ENCODE measurements at regions not wholly inside any gene's neighbourhood (a gene's known extent, or its start where the extent isn't known, plus 50 kb on each side); places are given as distances from the start of the nearest gene placed in this dataset.

- no peaks in the 10 kb centered on the region for H3K36me3 ChIP-seq (ENCODE audit: control insufficient read depth, insufficient read depth, low read length)
- in situ Hi-C loops (cut with HindIII; ENCODE audit: low pct_unique_long_range_greater_than_20kb, low sequenced_read_pairs): no loop called here
- no peak overlapping the region for H3K27ac ChIP-seq (ENCODE audit: low read length)
- no peak for DNase-seq (ENCODE audit: low read depth, low spot score)
- intact Hi-C loops (cut with micrococcal nuclease; ENCODE audit: unreplicated experiment): no loop called here
- BruUV-seq (replicated peaks): no TSS peak
- H3K4me1 ChIP-seq (ENCODE audit: control insufficient read depth, insufficient read depth, low read length): no peaks in the 10 kb centered on the region
- CTCF ChIA-PET: no interaction called here
- POLR2A ChIA-PET: no interaction called here
- no peak for ATAC-seq
- H3K4me3 ChIP-seq (ENCODE audit: low read depth in 2 of 2, low read length in 2 of 2): no peak overlapping the region
- no peak for TF ChIP-seq CTCF (IDR thresholded peaks at IDR 0.05)
- no peak for TF ChIP-seq TCF7L2 (IDR thresholded peaks at IDR 0.05; ENCODE audit: low read depth, low read length)
- TF ChIP-seq SIN3A (IDR thresholded peaks at IDR 0.05; ENCODE audit: borderline replicate concordance, insufficient read depth, low read depth, low read length): no peak
- no peak for TF ChIP-seq REST (IDR thresholded peaks at IDR 0.05; ENCODE audit: insufficient read depth in 1 of 2, low read depth in 2 of 2, low read length in 1 of 2)
- no peak for TF ChIP-seq POLR2AphosphoS5 (IDR thresholded peaks at IDR 0.05; ENCODE audit: low read depth, low read length)
- no peaks in the 10 kb centered on the region for H3K9me3 ChIP-seq (ENCODE audit: control insufficient read depth, insufficient read depth, low read depth, low read length)
- no peaks in the 10 kb centered on the region for H3K27me3 ChIP-seq (ENCODE audit: control insufficient read depth, insufficient read depth, low read length)
Observed at GRCh38 chr3:38964646-38965045, 87.1 kb downstream of the SCN11A start.

- Histone ChIP-seq H3K36me3 (ENCODE audit: control insufficient read depth, insufficient read depth, low read length) (no peaks in the 10 kb centered on the region), H3K27me3 (ENCODE audit: control insufficient read depth, insufficient read depth, low read length) (no peaks in the 10 kb centered on the region), H3K4me1 (ENCODE audit: control insufficient read depth, insufficient read depth, low read length) (no peaks in the 10 kb centered on the region), H3K4me3 (ENCODE audit: low read depth in 2 of 2, low read length in 2 of 2) (no peak overlapping the region), H3K9me3 (ENCODE audit: control insufficient read depth, insufficient read depth, low read depth, low read length) (no peaks in the 10 kb centered on the region), H3K27ac (ENCODE audit: low read length) (no peak overlapping the region)
- POLR2A ChIA-PET: no interaction called here
- CTCF ChIA-PET: no interaction called here
- TF ChIP-seq CTCF (IDR thresholded peaks at IDR 0.05): no peak
- no peak for TF ChIP-seq REST (IDR thresholded peaks at IDR 0.05; ENCODE audit: insufficient read depth in 1 of 2, low read depth in 2 of 2, low read length in 1 of 2)
- no peak for TF ChIP-seq SIN3A (IDR thresholded peaks at IDR 0.05; ENCODE audit: borderline replicate concordance, insufficient read depth, low read depth, low read length)
- TF ChIP-seq POLR2AphosphoS5 (IDR thresholded peaks at IDR 0.05; ENCODE audit: low read depth, low read length): no peak
- TF ChIP-seq TCF7L2 (IDR thresholded peaks at IDR 0.05; ENCODE audit: low read depth, low read length): no peak
- DNase-seq (ENCODE audit: low read depth, low spot score): no peak
- no peak for ATAC-seq
- intact Hi-C loops (cut with micrococcal nuclease; ENCODE audit: unreplicated experiment) (no loop called here), in situ Hi-C loops (cut with HindIII; ENCODE audit: low pct_unique_long_range_greater_than_20kb, low sequenced_read_pairs) (no loop called here)
- BruUV-seq (replicated peaks): no TSS peak
Observed at GRCh38 chr3:38964204-38964603, 87.5 kb downstream of the SCN11A start.
